ENCODE measurements at regions not wholly inside any gene's neighbourhood (a gene's known extent, or its start where the extent isn't known, plus 50 kb on each side); places are given as distances from the start of the nearest gene placed in this dataset.

DNA sequence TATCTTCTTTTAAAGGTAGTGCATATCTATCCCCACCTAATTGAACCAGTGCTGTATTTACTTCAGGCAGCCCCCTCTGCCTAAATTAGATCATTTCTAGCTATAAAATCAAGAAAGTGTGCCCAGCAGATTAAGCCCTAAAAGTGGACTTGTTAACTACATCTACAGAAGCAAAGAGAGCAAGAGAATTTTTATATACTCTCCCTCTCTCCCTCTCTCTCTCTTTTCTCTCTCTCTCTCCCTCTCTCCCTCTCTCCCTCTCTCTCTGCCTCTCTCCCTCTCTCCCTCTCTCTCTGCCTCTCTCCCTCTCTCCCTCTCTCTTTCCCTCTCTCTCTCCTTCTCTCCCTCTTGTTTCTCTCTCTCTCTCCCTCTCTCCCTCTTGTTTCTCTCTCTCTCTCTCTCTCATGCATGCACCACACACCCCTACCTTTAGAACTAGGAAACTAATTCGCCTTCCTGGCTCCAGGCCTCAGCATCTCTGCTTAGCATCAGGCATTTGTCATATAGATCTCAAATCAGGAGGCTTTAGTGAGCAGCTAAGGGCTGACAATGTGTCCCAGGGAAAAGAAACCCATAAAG is 71.4 kb downstream of the FOXA2 start:
- no peaks in the 10 kb centered on the region for H3K36me3 Mint-ChIP-seq (ENCODE audit: low read depth)
- H3K9me3 Mint-ChIP-seq: no peaks in the 10 kb centered on the region
- no peaks in the 10 kb centered on the region for H3K4me1 Mint-ChIP-seq
- H3K4me3 Mint-ChIP-seq: no peak overlapping the region
- no peaks in the 10 kb centered on the region for H3K27me3 Mint-ChIP-seq
- no peak overlapping the region for H3K27ac Mint-ChIP-seq
- DNase-seq: no peak
- CTCF ChIA-PET: interaction anchor here (0.6 kb wide), 1 partner anchor 933 kb away, joined by 3 read pairs; no protein-coding TSS in a partner anchor
- POLR2A ChIA-PET: no interaction called here

DNA sequence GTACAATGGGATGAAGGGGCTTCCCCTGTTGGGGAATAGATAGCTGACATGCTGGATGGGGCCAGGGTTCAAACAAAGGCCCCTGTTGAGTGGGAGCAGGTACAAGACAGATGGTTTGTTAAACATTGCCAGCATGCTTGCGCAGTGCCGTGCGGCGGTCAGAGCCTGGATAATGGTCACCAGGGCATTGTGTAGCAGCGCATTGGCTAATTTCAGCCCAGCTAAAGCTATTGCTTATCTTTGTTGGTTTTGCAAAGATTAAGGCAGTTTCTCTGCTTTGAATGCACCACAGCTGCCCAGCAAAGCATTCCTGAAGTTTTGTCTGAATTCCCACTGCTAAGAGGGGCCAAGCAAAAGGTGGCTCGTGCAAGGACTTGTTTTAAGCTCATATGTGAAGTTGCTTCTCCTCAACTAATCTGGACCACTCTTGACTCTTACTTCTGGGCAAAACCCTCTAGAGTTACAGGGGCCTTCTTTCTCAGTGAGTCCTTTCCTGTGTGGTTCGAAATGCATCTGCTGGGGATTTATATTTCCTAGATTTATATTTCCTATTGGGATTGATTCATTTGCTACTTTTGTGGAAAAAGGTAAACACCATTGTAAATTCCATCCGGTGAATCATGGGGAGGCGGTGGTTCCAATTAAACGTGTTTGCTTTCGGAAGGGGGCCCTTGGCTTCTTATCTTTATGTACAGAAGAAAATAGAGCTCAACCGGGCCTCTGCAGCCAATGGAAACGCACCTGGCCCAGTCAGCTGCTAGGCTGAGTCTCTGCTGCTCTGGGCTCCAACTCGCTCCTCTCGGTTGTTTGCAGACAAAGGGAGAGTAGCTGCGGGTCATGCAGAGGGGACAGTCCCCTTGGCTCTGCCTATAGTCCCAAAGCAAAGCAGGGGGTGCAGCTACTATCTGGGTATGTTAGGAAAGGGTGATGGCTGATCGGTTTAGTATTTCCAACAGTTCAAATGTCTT is 72.1 kb downstream of the FOXA2 start:
- Mint-ChIP-seq H3K9me3 (no peaks in the 10 kb centered on the region), H3K4me3 (no peak overlapping the region)

DNA sequence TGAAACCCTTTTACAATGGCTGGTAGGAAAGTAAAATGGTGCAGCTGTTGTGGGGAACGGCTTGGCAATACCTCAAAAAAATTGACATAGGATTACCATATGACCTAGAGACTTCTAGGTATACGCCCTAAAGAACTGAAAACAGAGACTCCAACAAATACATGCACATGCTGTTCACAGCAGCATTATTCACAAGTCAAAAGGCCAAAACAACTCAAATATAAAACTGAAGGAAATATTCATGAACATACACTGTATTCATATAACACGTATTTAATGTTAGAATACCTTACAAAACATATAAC is 74.6 kb downstream of the FOXA2 start:
- Mint-ChIP-seq H3K36me3 (ENCODE audit: low read depth) (no peaks in the 10 kb centered on the region), H3K4me1 (no peaks in the 10 kb centered on the region), H3K9me3 (no peaks in the 10 kb centered on the region), H3K27me3 (no peaks in the 10 kb centered on the region), H3K4me3 (no peak overlapping the region), H3K27ac (no peak overlapping the region)
- DNase-seq: no peak
- ChIA-PET CTCF (no interaction called here), POLR2A (no interaction called here)

More for the DNA sequence above, 72.1 kb downstream of the FOXA2 start:
- ChIA-PET CTCF (no interaction called here), POLR2A (no interaction called here)
- no peak overlapping the region for H3K27ac Mint-ChIP-seq
- H3K36me3 Mint-ChIP-seq (ENCODE audit: low read depth): no peaks in the 10 kb centered on the region
- DNase-seq: no peak
- no peaks in the 10 kb centered on the region for H3K27me3 Mint-ChIP-seq
- no peaks in the 10 kb centered on the region for H3K4me1 Mint-ChIP-seq

DNA sequence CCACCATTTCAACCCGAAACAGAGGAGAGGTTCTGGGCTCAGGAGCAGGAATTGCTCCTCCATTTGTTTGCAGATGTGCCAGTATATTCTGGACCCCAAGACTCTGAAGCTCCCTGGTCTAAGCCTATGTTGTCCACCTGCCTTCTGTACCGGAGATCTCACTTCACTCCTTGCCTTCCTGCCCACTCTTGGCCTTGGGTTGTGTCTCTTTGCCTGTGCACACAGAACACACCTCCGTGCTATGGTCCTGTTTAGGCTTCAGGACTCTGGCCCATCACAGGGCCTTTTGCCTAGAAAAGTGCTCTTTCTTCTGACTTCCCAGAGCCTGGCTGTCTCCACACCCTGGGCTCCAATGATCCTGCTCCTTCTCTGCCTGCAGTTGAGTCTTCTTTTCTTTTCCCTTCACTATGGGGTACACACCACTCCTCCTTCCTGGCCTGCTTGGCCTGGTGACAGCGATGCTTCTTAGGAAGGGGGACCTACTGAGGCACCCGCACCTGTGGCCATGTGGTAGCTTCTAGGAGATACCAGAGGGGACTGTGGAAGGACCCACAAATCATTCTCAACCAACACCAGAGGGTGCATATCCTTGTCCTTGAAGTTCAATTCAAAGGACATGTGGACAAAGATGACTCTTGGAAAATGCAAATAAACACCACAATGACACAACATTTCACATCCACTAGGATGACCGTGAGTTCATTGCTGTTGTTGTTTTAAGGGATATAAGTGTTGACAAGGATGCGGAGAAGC is 75.1 kb downstream of the FOXA2 start:
- no peaks in the 10 kb centered on the region for H3K9me3 Mint-ChIP-seq
- POLR2A ChIA-PET: no interaction called here

DNA sequence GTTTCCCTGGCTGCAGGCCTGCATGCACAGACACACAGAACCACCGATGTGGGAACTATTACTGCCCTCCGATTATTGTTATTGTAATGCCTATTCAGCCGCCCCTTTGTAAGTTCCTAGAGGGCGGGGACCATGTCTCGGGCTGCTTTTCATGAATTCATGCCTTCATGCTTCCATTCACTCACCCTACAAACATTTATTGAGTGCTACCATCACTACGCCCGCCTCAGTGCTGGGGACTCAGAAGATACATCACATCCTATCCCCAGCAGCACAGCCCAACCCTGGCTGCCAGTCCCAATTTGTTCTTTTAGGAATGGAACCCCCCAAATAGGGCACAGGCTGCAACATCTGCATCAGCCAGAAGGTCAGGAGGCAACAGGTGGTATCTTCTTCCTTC is 75.9 kb downstream of the FOXA2 start:
- no peaks in the 10 kb centered on the region for H3K4me1 Mint-ChIP-seq
- DNase-seq: no peak
- H3K27me3 Mint-ChIP-seq: no peaks in the 10 kb centered on the region
- H3K9me3 Mint-ChIP-seq: no peaks in the 10 kb centered on the region
- H3K4me3 Mint-ChIP-seq: no peak overlapping the region
- ChIA-PET CTCF (no interaction called here), POLR2A (no interaction called here)
- H3K36me3 Mint-ChIP-seq (ENCODE audit: low read depth): no peaks in the 10 kb centered on the region
- no peak overlapping the region for H3K27ac Mint-ChIP-seq

More for the DNA sequence above, 75.1 kb downstream of the FOXA2 start:
- Mint-ChIP-seq H3K27me3 (no peaks in the 10 kb centered on the region), H3K27ac (no peak overlapping the region), H3K4me3 (no peak overlapping the region), H3K4me1 (no peaks in the 10 kb centered on the region), H3K36me3 (ENCODE audit: low read depth) (no peaks in the 10 kb centered on the region)
- CTCF ChIA-PET: no interaction called here
- no peak for DNase-seq

DNA sequence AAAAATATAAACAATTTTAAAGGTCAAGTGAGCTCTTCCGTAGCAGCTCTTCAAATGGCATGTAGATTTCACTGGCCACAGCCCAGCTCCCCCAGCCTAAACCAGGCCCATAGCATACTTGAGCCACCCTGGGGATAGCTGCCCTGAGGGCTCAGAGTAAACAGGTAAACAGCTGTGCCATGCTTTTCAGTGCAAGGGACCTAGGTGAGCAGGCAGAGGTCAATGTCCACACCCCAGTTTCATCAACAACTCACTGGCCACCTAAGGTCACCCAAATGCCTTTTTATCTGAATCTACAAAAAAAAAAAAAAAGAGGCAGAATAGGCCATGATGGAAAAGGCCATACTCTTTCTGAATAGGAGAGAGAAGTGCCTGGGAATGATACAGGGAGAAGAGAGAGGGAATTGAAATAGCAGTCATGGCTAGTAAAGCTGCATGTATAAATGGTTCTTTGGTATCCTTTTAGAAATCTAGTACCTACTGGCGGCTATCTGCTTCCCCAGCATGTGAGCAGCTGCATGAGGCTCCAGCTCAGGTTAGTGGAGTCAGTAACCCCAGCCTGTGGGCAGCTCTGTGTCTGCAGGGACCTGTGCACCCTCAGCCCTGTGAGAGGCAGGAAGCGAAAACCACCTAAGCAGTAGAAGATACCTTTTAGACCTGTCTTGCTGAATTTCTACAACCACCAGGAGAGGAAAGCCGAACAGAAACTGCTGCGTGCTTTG is 77.0 kb downstream of the FOXA2 start:
- DNase-seq: no peak
- Mint-ChIP-seq H3K9me3 (no peaks in the 10 kb centered on the region), H3K27me3 (no peaks in the 10 kb centered on the region), H3K27ac (no peak overlapping the region), H3K4me1 (no peaks in the 10 kb centered on the region), H3K4me3 (no peak overlapping the region), H3K36me3 (ENCODE audit: low read depth) (no peaks in the 10 kb centered on the region)
- ChIA-PET POLR2A (no interaction called here), CTCF (no interaction called here)

DNA sequence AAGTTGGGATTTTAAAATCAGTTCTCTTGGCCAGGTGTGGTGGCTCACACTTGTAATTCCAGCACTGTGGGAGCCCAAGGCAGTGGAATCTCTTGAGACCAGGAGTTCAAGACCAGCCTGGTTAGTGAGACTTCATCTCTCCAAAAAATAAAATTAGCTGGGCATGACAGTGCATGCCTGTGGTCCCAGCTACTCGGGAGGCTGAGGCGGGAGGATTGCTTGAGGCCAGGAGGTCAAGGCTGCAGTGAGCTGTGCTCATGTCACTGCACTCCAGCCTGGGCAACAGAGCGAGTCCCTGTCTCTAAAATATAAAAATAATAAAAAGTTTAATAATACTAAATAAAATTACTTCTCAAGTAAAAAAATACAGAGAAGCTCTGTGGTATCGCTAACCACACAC is 77.5 kb downstream of the FOXA2 start:
- H3K9me3 Mint-ChIP-seq: no peaks in the 10 kb centered on the region
- H3K27me3 Mint-ChIP-seq: no peaks in the 10 kb centered on the region
- CTCF ChIA-PET: no interaction called here
- POLR2A ChIA-PET: no interaction called here
- no peak overlapping the region for H3K4me3 Mint-ChIP-seq
- H3K4me1 Mint-ChIP-seq: no peaks in the 10 kb centered on the region
- DNase-seq: no peak
- no peaks in the 10 kb centered on the region for H3K36me3 Mint-ChIP-seq (ENCODE audit: low read depth)
- H3K27ac Mint-ChIP-seq: no peak overlapping the region

DNA sequence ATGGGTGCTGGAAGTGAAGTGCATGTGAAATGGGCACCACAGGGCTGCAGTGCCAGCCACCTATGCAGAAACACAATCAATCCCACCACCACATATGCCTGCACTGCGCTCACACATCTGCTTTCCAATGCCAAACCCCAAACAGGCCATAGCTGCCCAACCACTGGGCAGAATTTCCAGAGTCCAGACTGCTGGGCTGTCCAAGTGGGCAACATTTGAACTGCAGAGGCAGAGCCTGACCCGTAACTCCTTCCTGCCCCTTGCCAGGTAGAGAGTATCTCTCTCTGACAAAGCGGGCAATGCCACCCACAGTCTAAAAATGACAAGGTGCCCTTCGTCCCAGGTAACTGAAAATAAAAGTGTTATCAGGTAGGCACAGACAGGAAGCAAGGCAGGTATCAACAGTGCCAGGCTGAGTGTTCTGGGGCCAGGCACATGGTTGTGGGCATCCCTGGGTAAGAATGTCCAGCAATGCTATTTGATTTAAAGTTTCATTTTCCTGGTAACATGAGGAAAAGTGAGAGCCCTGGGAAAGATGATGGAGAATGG is 79.5 kb downstream of the FOXA2 start:
- no peak overlapping the region for H3K4me3 Mint-ChIP-seq
- no peak overlapping the region for H3K27ac Mint-ChIP-seq
- H3K4me1 Mint-ChIP-seq: no peaks in the 10 kb centered on the region
- H3K36me3 Mint-ChIP-seq (ENCODE audit: low read depth): no peaks in the 10 kb centered on the region
- DNase-seq: no peak
- ChIA-PET CTCF (interaction anchor here (0.7 kb wide), 1 partner anchor 983 kb away, joined by 3 read pairs; no protein-coding TSS in a partner anchor), POLR2A (no interaction called here)
- H3K27me3 Mint-ChIP-seq: no peaks in the 10 kb centered on the region
- H3K9me3 Mint-ChIP-seq: no peaks in the 10 kb centered on the region

DNA sequence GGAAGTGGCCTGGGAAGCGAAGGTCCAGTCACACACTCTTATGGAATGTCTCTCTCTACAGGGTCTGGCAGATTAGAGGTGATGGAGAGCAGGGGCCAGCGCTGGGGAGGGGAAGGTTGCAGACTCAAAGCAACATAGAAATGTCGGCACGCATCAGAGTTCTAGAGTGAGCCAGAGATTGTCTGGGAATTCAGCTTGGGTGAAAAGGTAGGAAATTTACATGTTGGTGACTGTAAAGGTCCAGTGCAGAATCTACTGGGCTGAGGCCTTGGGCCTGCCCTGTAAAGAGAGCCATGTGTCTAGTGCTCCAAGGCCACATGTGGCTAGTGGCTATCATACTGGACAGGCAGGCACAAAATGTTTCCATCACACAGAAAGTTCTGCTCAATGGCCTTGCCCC is 80.8 kb downstream of the FOXA2 start:
- no peaks in the 10 kb centered on the region for H3K9me3 Mint-ChIP-seq
- ChIA-PET POLR2A (no interaction called here), CTCF (no interaction called here)
- no peaks in the 10 kb centered on the region for H3K4me1 Mint-ChIP-seq
- H3K4me3 Mint-ChIP-seq: no peak overlapping the region
- H3K36me3 Mint-ChIP-seq (ENCODE audit: low read depth): no peaks in the 10 kb centered on the region
- DNase-seq: no peak
- H3K27me3 Mint-ChIP-seq: no peaks in the 10 kb centered on the region
- H3K27ac Mint-ChIP-seq: no peak overlapping the region

DNA sequence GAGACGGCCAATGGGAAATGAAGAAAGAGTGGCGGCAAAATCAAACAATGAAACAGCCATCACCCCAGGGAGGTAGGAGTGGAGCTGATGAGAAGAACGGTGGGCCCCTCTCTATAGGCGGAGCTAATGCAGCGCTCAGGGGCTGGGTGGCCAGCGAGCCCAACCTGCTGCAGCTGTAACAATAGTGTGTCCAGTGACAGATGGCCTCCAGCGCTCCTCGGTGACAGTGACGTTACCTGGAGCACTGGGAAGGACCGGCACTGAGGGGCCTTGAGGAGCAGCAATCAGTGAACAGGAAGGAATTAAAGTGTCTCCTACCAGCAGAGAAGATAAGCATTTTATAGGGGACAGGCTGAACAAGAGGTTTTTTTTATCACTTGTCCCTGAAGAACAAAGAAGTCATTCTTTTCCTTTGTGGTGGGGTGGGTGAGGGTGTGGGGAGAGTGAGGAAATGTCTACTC is 81.6 kb downstream of the FOXA2 start:
- no peaks in the 10 kb centered on the region for H3K27me3 Mint-ChIP-seq
- no peaks in the 10 kb centered on the region for H3K36me3 Mint-ChIP-seq (ENCODE audit: low read depth)
- ChIA-PET CTCF (no interaction called here), POLR2A (no interaction called here)
- no peak for DNase-seq
- H3K27ac Mint-ChIP-seq: no peak overlapping the region
- H3K4me3 Mint-ChIP-seq: no peak overlapping the region
- no peaks in the 10 kb centered on the region for H3K9me3 Mint-ChIP-seq
- H3K4me1 Mint-ChIP-seq: no peaks in the 10 kb centered on the region

DNA sequence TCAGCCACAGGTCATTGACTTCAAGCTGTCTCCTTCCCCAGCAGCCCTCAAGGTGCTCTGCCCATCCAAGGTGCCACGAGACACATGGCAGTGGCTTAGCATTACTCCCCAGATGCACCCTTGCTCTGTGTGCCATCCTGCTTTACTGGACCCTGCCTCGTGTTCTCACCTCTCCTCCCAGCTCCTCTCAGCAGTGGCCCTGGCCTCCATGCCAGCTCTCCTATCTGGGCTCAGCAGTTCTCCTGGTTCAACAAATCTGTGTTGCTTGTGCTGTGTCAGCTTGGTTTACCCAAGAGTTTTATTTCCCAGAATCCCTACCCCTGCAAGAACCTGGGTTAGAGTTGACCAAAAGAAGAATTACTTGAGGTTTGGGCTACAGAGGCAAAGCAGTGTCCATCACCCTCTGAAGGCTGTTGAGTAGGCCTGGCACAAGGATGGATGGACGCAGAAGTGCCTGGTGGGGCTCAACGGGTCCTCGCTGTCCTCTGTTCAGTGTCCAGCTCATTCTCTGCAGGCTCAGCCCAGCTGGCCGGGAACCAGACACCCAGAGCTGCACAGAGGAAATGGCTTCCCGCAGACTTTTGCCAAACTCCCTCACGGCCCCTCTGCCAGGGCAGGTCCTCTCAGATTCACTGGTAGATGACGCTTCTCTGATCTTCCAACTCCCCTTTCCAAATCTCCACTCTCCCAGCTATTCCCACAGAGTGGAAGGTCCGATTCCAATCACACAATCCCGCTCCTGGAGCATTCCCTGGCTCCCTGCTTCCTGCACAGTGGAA is 82.6 kb downstream of the FOXA2 start:
- CTCF ChIA-PET: interaction anchor here (1.2 kb wide), 1 partner anchor 163 kb away, joined by 3 read pairs; no protein-coding TSS in a partner anchor

DNA sequence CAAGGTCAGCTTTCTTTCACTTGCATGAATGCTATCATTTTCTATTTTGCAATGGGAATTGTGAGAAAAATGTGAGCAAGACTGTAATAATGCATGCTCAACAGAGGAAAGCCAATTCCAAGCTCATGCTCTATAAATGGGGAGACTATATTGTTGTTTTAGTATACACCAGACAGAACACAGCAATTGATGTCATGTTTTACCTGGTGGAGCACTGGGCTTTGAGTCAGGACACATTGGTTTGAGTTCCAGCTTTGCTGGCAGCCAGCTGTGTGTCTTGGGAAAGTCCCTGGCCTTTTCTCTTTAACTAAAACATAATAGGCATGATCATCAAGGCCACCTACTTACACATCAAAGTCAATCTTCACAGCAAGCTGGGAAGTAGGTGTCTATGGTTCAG is 83.3 kb downstream of the FOXA2 start:
- POLR2A ChIA-PET: no interaction called here
- Mint-ChIP-seq H3K4me1 (no peaks in the 10 kb centered on the region), H3K36me3 (ENCODE audit: low read depth) (no peaks in the 10 kb centered on the region), H3K27me3 (no peaks in the 10 kb centered on the region), H3K27ac (no peak overlapping the region), H3K4me3 (no peak overlapping the region), H3K9me3 (no peaks in the 10 kb centered on the region)
- DNase-seq: no peak
- CTCF ChIA-PET: interaction anchor here (1.2 kb wide), 1 partner anchor 162 kb away, joined by 3 read pairs; no protein-coding TSS in a partner anchor

More for the DNA sequence above, 82.6 kb downstream of the FOXA2 start:
- Mint-ChIP-seq H3K36me3 (ENCODE audit: low read depth) (no peaks in the 10 kb centered on the region), H3K4me1 (no peaks in the 10 kb centered on the region), H3K27me3 (no peaks in the 10 kb centered on the region), H3K9me3 (no peaks in the 10 kb centered on the region), H3K4me3 (no peak overlapping the region), H3K27ac (no peak overlapping the region)
- POLR2A ChIA-PET: no interaction called here
- no peak for DNase-seq

Measured in activated CD4-positive, alpha-beta T cell treated with anti-CD3 and anti-CD28 coated beads, Interleukin-2, amount 10 ng/mL, durations not matched to agents 7 days and 5 days (primary cell).